Myocyte (in vitro differentiated cells): ENCODE measurements at regions not wholly inside any gene's neighbourhood (a gene's known extent, or its start where the extent isn't known, plus 50 kb on each side); places are given as distances from the start of the nearest gene placed in this dataset.
"Not testable (repeated sequence)": the region's sequence is repeated elsewhere in the genome, so short reads cannot be mapped to it uniquely, and the experiment has no call there.

ENCODE experiments used
- DNase-seq: peaks from one replicate; pipeline ENCODE4 v3.0.0-alpha.2; 2012; ENCODE audit warnings: low read depth

- DNase-seq, result no peak
Observed at GRCh38 chr16:88298833-88299745, 83.7 kb upstream of the ZNF469 start.

GRCh38 chr16:88299751-88300462 is 82.9 kb upstream of the ZNF469 start:
- DNase-seq, result no peak

GRCh38 chr16:88300463-88300835 is 82.3 kb upstream of the ZNF469 start:
- no peak for DNase-seq

GRCh38 chr16:88301431-88301830 is 81.3 kb upstream of the ZNF469 start:
- peak; percentile 37 for DNase-seq

- DNase-seq, result no peak
Observed at GRCh38 chr16:88301886-88302285, 80.9 kb upstream of the ZNF469 start.

- no peak for DNase-seq
Observed at GRCh38 chr16:88302666-88303065, 80.1 kb upstream of the ZNF469 start.

GRCh38 chr16:88303405-88303804 is 79.4 kb upstream of the ZNF469 start:
- no peak for DNase-seq

GRCh38 chr16:88303890-88304819 is 78.6 kb upstream of the ZNF469 start:
- DNase-seq, result peak; percentile 97

GRCh38 chr16:88305176-88305575 is 77.6 kb upstream of the ZNF469 start:
- DNase-seq, result no peak

- DNase-seq, result peak; percentile 37
Observed at GRCh38 chr16:88306411-88306810, 76.3 kb upstream of the ZNF469 start.

GRCh38 chr16:88306860-88307545 is 75.8 kb upstream of the ZNF469 start:
- DNase-seq, result peak; percentile 100

- no peak for DNase-seq
Observed at GRCh38 chr16:88308441-88309173, 74.2 kb upstream of the ZNF469 start.

GRCh38 chr16:88309174-88309907 is 73.4 kb upstream of the ZNF469 start:
- DNase-seq, result no peak

- DNase-seq, result peak; percentile 75
Observed at GRCh38 chr16:88309908-88310265, 72.9 kb upstream of the ZNF469 start.

GRCh38 chr16:88310796-88311605 is 71.8 kb upstream of the ZNF469 start:
- no peak for DNase-seq

- DNase-seq, result not testable (repeated sequence)
Observed at GRCh38 chr16:88311860-88312259, 70.9 kb upstream of the ZNF469 start.

GRCh38 chr16:88312732-88313131 is 70.0 kb upstream of the ZNF469 start:
- DNase-seq, result no peak

GRCh38 chr16:88314991-88315542 is 67.7 kb upstream of the ZNF469 start:
- no peak for DNase-seq
